Heart left ventricle (tissue), 16 donors: ENCODE measurements at regions not wholly inside any gene's neighbourhood (a gene's known extent, or its start where the extent isn't known, plus 50 kb on each side); places are given as distances from the start of the nearest gene placed in this dataset.

ENCODE experiments used
- ATAC-seq, 4 donors: fragments of 200-7000 bp; cut with Tn5 transposase; one replicate each; pipeline ENCODE4 v1.9.1; 2020 to 2022; ENCODE audit warnings: moderate library complexity in 4 of 4, mild to moderate bottlenecking in 3 of 4, moderate number of reproducible peaks in 1 of 4
- DNase-seq, 5 donors: peaks; one replicate each; pipeline ENCODE4 v3.0.0-alpha.2; 2020
- H3K27ac ChIP-seq, 12 donors: fragments of 200-600 bp; sonication (generic) in 4 of 12; one replicate each; pipeline versions ENCODE4 v1.5.0 to v1.8.0; 2016 to 2022; ENCODE audit warnings: mild to moderate bottlenecking in 2 of 12
- H3K27me3 ChIP-seq, 9 donors: fragments of 200-600 bp; sonication (generic) in 2 of 9; one replicate each; pipeline versions ENCODE4 v1.5.1 to v1.8.0; 2016 to 2022; ENCODE audit warnings: mild to moderate bottlenecking in 3 of 9
- H3K36me3 ChIP-seq, 9 donors: fragments of 200-600 bp; sonication (generic) in 2 of 9; one replicate each; pipeline versions ENCODE4 v1.5.0 to v1.8.0; 2018 to 2022; ENCODE audit warnings: mild to moderate bottlenecking in 2 of 9
- H3K4me1 ChIP-seq, 12 donors: fragments of 200-600 bp; sonication (generic) in 4 of 12; one replicate each; pipeline versions ENCODE4 v1.5.0 to v1.8.0; 2016 to 2022; ENCODE audit warnings: mild to moderate bottlenecking in 3 of 12
- H3K4me3 ChIP-seq, 12 donors: fragments of 200-600 bp; sonication (generic) in 4 of 12; one replicate each; pipeline versions ENCODE4 v1.5.0 to v1.8.0; 2017 to 2022; ENCODE audit warnings: mild to moderate bottlenecking in 9 of 12, moderate library complexity in 4 of 12
- H3K9me3 ChIP-seq, 12 donors: fragments of 200-600 bp; sonication (generic) in 4 of 12; one replicate each; pipeline versions ENCODE4 v1.5.0 to v1.8.0; 2016 to 2022; ENCODE audit warnings: mild to moderate bottlenecking in 1 of 12
- CTCF ChIP-seq, 12 donors: fragments of 200-600 bp; sonication (generic) in 4 of 12; IDR thresholded peaks; one replicate each; pipeline versions ENCODE4 v1.5.0 to v1.8.0; 2018 to 2022; ENCODE audit warnings: antibody characterized with exemption in 12 of 12, mild to moderate bottlenecking in 5 of 12
- POLR2A ChIP-seq, 2 donors: fragments of 450-650 bp; IDR thresholded peaks; one replicate each; pipeline ENCODE4 v1.6.1; 2017; ENCODE audit warnings: antibody characterized with exemption in 2 of 2, mild to moderate bottlenecking in 2 of 2, moderate library complexity in 2 of 2
- WGBS, 4 donors: extraction: QIAGEN DNeasy Blood & Tissue Kit in 2 of 4; methylation state at CpG; one replicate each; pipeline versions ENCODE4 v1.1.5 to v1.1.7; 2013 to 2018; 5-methylcytosine and 5-hydroxymethylcytosine counted together
- intact Hi-C, 10 donors: fragments of 100-400 bp; cut with DNase I; formaldehyde crosslinking; loops; one replicate each; pipeline versions ENCODE4 v1.11.1 to v1.14.2; 2022
- donor health status: ischemic (EF 13 %, LVEDD 7.1; RV severe dilation, severe dysfunction).
- donor health status: healthy with polysubstance abuse.
- donor health status: DM: no; HTN: yes; CAD: no.
- donor health status: DM: no; HTN: no; CAD: no.
- donor health status: ischemic (EF 25% LVEDD 6.9; RV normal size, moderate dysfunction).
- donor health status: ischemic (EF 25% LVEDD 5.7; RV mildly dilated, moderate dysfunction).
- donor health status: healthy.
- donor health status: DM: yes; HTN: yes; CAD: no.
- donor health status: ischemic (EF 35%, LVEDD 5.7; RV mildly dilated, moderate dysfunction).
- donor health status: nonischemic (EF 11% LVEDD 7.7; RV severe dilation, severe dysfunction).
- donor health status: DM: yes; HTN: yes; CAD: no.
- donor health status: PGD.
- donor health status: ischemic (EF 29% LVEDD 5.4; RV normal size, mild dysfunction).
- donor health status: nonischemic (EF 23%, LVEDD 6.1; RV moderate dilation, normal function).

GRCh38 chr1:181344091-181344490, 139.2 kb upstream of the CACNA1E start:
- DNase-seq, result no peak
- Histone ChIP-seq H3K4me1 (no peaks in the 10 kb centered on the region), H3K27ac (no peak overlapping the region), H3K36me3 (no peaks in the 10 kb centered on the region), H3K27me3 (peaks cover 0 to 4% (median 0%) of the 10 kb centered on the region in 9 donors), H3K4me3 (no peak overlapping the region), H3K9me3 (peaks cover 0 to 4% (median 0%) of the 10 kb centered on the region in 12 donors)
- ATAC-seq, result no peak
- TF ChIP-seq POLR2A (IDR thresholded peaks at IDR 0.05) (no peak), CTCF (IDR thresholded peaks at IDR 0.05) (no peak)
- intact Hi-C loops, result no loop called here
- 87 to 97% (median 93%) methylated on average over 3 of the region's 3 CpGs for WGBS, 4 donors

GRCh38 chr1:181345146-181345545, 138.2 kb upstream of the CACNA1E start:
- Histone ChIP-seq H3K4me1 (no peaks in the 10 kb centered on the region), H3K4me3 (no peak overlapping the region), H3K27me3 (peaks cover 0 to 4% (median 0%) of the 10 kb centered on the region in 9 donors), H3K9me3 (no peaks in the 10 kb centered on the region), H3K36me3 (no peaks in the 10 kb centered on the region), H3K27ac (no peak overlapping the region)
- DNase-seq (no peak), ATAC-seq (no peak)
- TF ChIP-seq POLR2A (IDR thresholded peaks at IDR 0.05) (no peak), CTCF (IDR thresholded peaks at IDR 0.05) (no peak)
- WGBS, 4 donors, result 62 to 69% (median 63%) methylated on average over 6 of the region's 6 CpGs
- intact Hi-C loops, result no loop called here

- intact Hi-C loops, result no loop called here
- no peak for ATAC-seq
Observed at GRCh38 chr1:181347495-181348390, 135.6 kb upstream of the CACNA1E start.

More at GRCh38 chr1:181347495-181348390, 135.6 kb upstream of the CACNA1E start:
- Histone ChIP-seq H3K36me3 (no peaks in the 10 kb centered on the region), H3K27ac (no peak overlapping the region), H3K4me1 (no peaks in the 10 kb centered on the region), H3K4me3 (no peak overlapping the region), H3K27me3 (peaks cover 0 to 4% (median 0%) of the 10 kb centered on the region in 9 donors), H3K9me3 (no peaks in the 10 kb centered on the region)
- no peak for TF ChIP-seq CTCF (IDR thresholded peaks at IDR 0.05)
- no peak for DNase-seq
- WGBS, 4 donors, result 79 to 86% (median 83%) methylated on average over 12 to 14 of the region's 14 CpGs
